Fibroblast of mammary gland (primary cell): ENCODE measurements at regions not wholly inside any gene's neighbourhood (a gene's known extent, or its start where the extent isn't known, plus 50 kb on each side); places are given as distances from the start of the nearest gene placed in this dataset.

Experiments used
- DNase-seq: peaks from one replicate; pipeline ENCODE4 v3.0.0-alpha.2; 2010; ENCODE audit warnings: low read depth
- H3K4me3 ChIP-seq: 2 replicates; pipeline ENCODE4 v1.5.1; 2011; ENCODE audit warnings: low read depth, mild to moderate bottlenecking, low read length, moderate library complexity; ENCODE audit not compliant: control insufficient read depth
- TF ChIP-seq, protein P1 (sequence below): conservative IDR thresholded peaks from 2 replicates; pipeline ENCODE4 v1.5.1; 2011; ENCODE audit warnings: low read depth, low read length, inconsistent platforms; ENCODE audit not compliant: control insufficient read depth, insufficient read depth

DNA sequence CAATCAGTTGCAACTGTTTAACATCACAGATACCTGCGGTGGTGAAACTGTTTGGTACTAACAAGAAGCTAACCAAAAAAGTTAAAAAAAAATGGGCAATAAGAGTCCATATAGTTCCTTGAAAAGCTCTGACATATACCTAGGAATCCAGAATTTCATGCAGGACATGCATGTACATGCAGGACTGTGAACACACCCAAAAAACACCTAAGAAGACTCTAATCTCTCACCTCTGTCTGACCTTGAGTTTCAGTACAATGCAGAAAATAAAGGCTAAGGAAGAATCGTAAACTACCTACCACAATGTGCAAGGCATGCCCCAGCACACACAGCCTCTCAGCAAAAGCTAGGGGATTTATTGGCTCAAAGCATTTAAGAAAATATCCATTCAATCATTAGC, 110.7 kb upstream of the GOLGA8J start:
- no peak for DNase-seq
- TF ChIP-seq, protein P1, sequence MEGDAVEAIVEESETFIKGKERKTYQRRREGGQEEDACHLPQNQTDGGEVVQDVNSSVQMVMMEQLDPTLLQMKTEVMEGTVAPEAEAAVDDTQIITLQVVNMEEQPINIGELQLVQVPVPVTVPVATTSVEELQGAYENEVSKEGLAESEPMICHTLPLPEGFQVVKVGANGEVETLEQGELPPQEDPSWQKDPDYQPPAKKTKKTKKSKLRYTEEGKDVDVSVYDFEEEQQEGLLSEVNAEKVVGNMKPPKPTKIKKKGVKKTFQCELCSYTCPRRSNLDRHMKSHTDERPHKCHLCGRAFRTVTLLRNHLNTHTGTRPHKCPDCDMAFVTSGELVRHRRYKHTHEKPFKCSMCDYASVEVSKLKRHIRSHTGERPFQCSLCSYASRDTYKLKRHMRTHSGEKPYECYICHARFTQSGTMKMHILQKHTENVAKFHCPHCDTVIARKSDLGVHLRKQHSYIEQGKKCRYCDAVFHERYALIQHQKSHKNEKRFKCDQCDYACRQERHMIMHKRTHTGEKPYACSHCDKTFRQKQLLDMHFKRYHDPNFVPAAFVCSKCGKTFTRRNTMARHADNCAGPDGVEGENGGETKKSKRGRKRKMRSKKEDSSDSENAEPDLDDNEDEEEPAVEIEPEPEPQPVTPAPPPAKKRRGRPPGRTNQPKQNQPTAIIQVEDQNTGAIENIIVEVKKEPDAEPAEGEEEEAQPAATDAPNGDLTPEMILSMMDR = no peak

DNA sequence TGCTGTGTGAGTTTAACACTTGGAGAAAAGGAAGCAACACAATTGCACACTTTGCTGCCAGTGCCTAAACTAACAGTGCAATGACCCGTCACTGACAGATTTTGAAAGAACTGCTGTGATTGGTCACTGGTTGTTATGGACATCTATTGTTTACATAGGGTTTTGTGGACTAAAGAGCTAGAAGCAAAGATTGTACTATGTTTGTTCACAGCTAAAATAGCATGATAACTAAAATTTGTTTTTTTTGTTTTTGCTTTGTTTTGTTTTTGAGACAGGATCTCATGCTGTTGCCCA, 112.4 kb upstream of the GOLGA8J start:
- no peak overlapping the region for H3K4me3 ChIP-seq
- TF ChIP-seq, protein P1 = no peak
- DNase-seq = no peak

More for the DNA sequence above, 110.7 kb upstream of the GOLGA8J start:
- H3K4me3 ChIP-seq = no peak overlapping the region

DNA sequence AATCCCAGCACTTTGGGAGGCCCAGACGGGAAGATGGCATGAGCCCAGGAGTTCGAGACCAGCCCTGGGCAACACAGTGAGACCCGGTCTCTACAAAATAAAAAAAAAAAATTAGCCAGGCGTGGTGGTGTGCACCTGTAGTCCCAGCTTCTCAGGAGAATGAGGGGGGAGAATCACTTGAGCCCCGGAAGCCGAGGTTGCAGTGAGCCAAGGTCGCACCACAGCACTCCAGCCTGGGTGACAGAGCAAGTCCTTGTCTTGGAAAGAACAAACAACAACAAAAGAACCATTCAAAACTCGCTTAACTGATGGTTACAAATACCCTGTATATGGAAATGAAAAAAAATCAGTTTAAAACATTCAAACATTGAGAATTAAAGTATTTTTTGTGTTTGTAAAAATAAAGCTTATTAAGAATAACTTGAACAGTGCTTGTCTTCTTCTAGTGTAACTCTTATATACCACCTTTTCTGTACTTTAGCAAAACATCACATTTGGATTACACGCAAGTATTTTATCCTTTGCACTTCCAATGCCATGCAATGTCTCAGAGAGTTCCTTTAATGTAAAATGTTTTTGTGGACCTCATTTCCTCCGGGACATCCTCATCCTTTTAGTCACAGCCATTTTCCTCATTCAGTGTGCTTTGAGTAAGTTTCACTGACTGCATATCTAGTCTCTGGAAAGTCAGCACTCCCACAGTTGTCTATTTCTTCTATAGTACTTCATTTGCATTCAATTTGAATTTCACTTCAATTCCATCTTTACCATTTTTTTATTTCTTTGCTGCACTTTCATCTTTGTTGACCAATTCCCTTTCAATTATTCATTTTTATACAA, 113.0 kb upstream of the GOLGA8J start:
- TF ChIP-seq, protein P1 = no peak
- DNase-seq = no peak
- no peak overlapping the region for H3K4me3 ChIP-seq

DNA sequence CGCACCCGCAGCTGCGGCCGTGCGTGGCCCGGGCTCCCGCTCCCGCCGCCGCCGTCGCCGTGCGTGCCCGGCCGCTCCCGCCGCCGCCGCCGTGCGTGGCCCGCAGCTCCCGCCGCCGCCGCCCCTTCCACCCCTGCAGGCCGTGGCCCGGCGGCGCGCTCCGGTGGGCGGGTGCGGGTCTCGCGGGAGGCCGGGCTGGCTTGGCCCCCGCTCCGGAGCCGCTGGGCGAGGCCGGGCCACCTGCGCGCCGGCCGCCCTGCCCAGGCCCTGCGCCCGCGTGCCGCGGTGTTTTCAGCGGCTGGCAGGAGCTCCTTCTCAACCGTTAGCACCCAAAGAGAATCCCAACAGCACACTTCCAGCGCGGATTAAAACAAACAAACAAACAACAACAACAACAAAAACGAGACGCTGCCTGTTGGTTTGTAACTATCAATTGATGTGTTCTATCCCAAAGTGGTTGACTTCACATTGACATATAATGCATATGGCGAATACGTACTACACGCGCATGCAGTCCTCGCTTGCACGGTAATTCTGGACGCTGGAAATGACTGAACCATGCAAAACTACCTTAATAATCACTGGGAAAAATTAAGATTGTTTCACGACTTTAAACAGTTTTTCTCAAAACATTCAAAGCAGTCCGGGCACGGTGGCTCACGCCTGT, 113.7 kb upstream of the GOLGA8J start:
- TF ChIP-seq, protein P1 = no peak
- no peak for DNase-seq
- no peak overlapping the region for H3K4me3 ChIP-seq

DNA sequence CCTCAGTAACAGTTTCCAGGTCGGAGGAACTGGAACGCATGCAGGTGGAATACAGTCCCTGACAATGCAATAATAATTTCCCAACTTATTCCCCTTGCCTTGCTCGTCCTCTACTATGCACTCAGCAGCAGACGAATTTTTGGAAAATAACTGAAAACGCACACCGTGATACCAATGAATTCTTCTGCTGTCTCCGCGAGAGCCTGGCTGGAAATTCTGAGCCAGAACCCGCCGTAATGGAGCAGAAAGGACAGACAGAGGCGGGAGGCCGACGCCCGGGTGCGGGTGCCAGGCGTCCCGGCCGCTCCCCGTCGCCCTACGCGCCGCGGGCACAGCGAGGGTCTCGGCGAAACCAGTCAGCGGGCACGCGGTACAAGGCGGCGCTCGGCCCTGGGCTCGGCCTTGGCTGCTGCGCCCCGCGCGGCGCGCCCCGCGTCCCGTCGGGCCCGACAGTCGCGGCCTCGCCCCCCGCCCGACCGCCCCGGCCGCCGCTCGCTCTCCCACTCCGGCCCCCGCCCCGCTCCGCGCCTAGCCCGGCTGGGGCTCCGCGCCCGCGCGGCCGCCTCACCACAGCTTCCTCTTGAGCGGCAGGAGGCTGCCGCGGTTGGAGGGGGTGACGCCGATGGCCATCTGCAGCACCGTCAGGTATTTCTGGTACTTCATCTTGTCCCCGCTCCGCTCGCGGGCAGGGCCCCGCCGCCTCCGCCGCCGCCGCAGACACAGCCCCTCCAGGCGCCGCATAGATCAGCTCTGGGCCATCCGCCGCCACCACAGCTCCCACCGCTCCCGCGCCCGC, 114.5 kb upstream of the GOLGA8J start:
- H3K4me3 ChIP-seq = no peak overlapping the region
- DNase-seq = no peak
- TF ChIP-seq, protein P1 = no peak

DNA sequence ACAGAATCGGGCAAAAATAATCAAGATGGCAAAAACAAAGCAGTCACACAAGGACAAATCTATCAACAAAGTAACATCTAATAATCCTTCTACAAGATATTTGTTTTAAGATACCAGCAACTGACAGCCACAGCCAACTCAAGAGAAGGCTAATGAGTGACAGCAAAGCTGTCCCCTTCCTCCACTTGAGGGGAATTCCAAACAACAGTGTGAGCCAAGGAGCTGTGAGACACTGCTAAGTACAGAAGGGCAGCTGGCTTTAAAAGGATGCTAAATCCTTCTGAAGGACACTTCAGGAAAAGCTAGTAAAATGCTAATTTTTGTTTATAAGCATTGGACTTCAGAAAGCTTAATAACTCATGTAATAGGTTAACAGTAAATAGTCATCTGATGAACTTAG, 120.3 kb upstream of the GOLGA8J start:
- TF ChIP-seq, protein P1 = no peak
- H3K4me3 ChIP-seq = no peak overlapping the region
- no peak for DNase-seq
